Endodermal cell (in vitro differentiated cells): ENCODE measurements at regions not wholly inside any gene's neighbourhood (a gene's known extent, or its start where the extent isn't known, plus 50 kb on each side); places are given as distances from the start of the nearest gene placed in this dataset.

ENCODE experiments used
- DNase-seq: peaks from one replicate; pipeline ENCODE4 v3.0.0-alpha.2; 2017
- H3K27ac ChIP-seq: 2 replicates; pipeline ENCODE4 v1.5.1; 2013; ENCODE audit warnings: mild to moderate bottlenecking, low read depth, low read length, moderate library complexity
- H3K27me3 ChIP-seq: 2 replicates; pipeline ENCODE4 v1.6.1; 2013; ENCODE audit warnings: mild to moderate bottlenecking, low read length, moderate library complexity; ENCODE audit not compliant: insufficient read depth, control insufficient read depth, poor library complexity, severe bottlenecking
- H3K36me3 ChIP-seq: 2 replicates; pipeline ENCODE4 v1.7.0; 2013; ENCODE audit warnings: mild to moderate bottlenecking, low read length, moderate library complexity; ENCODE audit not compliant: control insufficient read depth, insufficient read depth
- H3K4me1 ChIP-seq: one replicate; pipeline ENCODE4 v1.7.0; 2013; ENCODE audit warnings: low read length; ENCODE audit not compliant: control insufficient read depth, insufficient read depth
- H3K4me3 ChIP-seq: 2 replicates; pipeline ENCODE4 v1.5.1; 2013; ENCODE audit warnings: mild to moderate bottlenecking, low read length, moderate library complexity
- H3K9ac ChIP-seq: 2 replicates; pipeline ENCODE4 v1.6.1; 2013; ENCODE audit warnings: mild to moderate bottlenecking, low read length, moderate library complexity; ENCODE audit not compliant: poor library complexity, severe bottlenecking; ENCODE audit errors: extremely low read depth
- H3K9me3 ChIP-seq: 2 replicates; pipeline ENCODE4 v1.6.1; 2013; ENCODE audit warnings: mild to moderate bottlenecking, low read length, moderate library complexity; ENCODE audit not compliant: control insufficient read depth
- H3K27ac Mint-ChIP-seq: 2 replicates; pipeline ENCODE4 v1.8.0; 2020; ENCODE audit warnings: mixed read lengths
- H3K27me3 Mint-ChIP-seq: 2 replicates; pipeline ENCODE4 v1.8.0; 2021; ENCODE audit warnings: mild to moderate bottlenecking, mixed read lengths; ENCODE audit not compliant: insufficient read depth
- H3K36me3 Mint-ChIP-seq: 2 replicates; pipeline ENCODE4 v1.8.0; 2020; ENCODE audit warnings: low read depth, mixed read lengths
- H3K4me1 Mint-ChIP-seq: 2 replicates; pipeline ENCODE4 v1.8.0; 2020; ENCODE audit warnings: mixed read lengths
- H3K4me3 Mint-ChIP-seq: 2 replicates; pipeline ENCODE4 v1.8.0; 2020; ENCODE audit warnings: mild to moderate bottlenecking, moderate library complexity, mixed read lengths
- H3K9me3 Mint-ChIP-seq: 2 replicates; pipeline ENCODE4 v1.8.0; 2020; ENCODE audit warnings: mild to moderate bottlenecking, mixed read lengths
- CTCF ChIP-seq: fragments of 200-600 bp; sonication (generic); conservative IDR thresholded peaks from 2 replicates; pipeline ENCODE4 v1.5.0; 2021; ENCODE audit warnings: antibody characterized with exemption, mild to moderate bottlenecking
- WGBS, 2 experiments: methylation state at CpG; one replicate each; pipeline versions ENCODE4 v1.1.5 to v1.1.7; 2013; ENCODE audit warnings: missing lambda C conversion rate in 2 of 2, mixed read lengths in 1 of 2; ENCODE audit not compliant: insufficient coverage in 1 of 2, insufficient read length in 1 of 2; 5-methylcytosine and 5-hydroxymethylcytosine counted together

- H3K36me3 Mint-ChIP-seq = no peaks in the 10 kb centered on the region
- Histone ChIP-seq H3K36me3 (no peaks in the 10 kb centered on the region), H3K4me1 (no peaks in the 10 kb centered on the region), H3K9me3 (no peaks in the 10 kb centered on the region), H3K9ac (no peak overlapping the region), H3K4me3 (no peak overlapping the region), H3K27ac (no peak overlapping the region), H3K27me3 (no peaks in the 10 kb centered on the region)
- no peaks in the 10 kb centered on the region for H3K27me3 Mint-ChIP-seq
- WGBS, 2 experiments = 87 to 94% methylated on average over 2 of the region's 3 CpGs
- TF ChIP-seq CTCF = no peak
- H3K9me3 Mint-ChIP-seq = no peaks in the 10 kb centered on the region
- H3K4me3 Mint-ChIP-seq = no peak overlapping the region
- DNase-seq = no peak
- H3K4me1 Mint-ChIP-seq = no peaks in the 10 kb centered on the region
- H3K27ac Mint-ChIP-seq = no peak overlapping the region
These were observed 291.0 kb downstream of the COL12A1 start for GRCh38 chr6:74914888-74915287.

- peak; percentile 43 for DNase-seq
These were observed 293.6 kb downstream of the COL12A1 start for GRCh38 chr6:74912234-74912633.

GRCh38 chr6:74902846-74903245 is 303.0 kb downstream of the COL12A1 start:
- peaks cover 37% of the 10 kb centered on the region for H3K9me3 Mint-ChIP-seq
- H3K36me3 Mint-ChIP-seq = no peaks in the 10 kb centered on the region
- Histone ChIP-seq H3K27me3 (no peaks in the 10 kb centered on the region), H3K9me3 (peaks cover 5% of the 10 kb centered on the region), H3K9ac (no peak overlapping the region), H3K36me3 (no peaks in the 10 kb centered on the region), H3K4me3 (no peak overlapping the region), H3K27ac (no peak overlapping the region), H3K4me1 (no peaks in the 10 kb centered on the region)
- no peaks in the 10 kb centered on the region for H3K4me1 Mint-ChIP-seq
- DNase-seq = no peak
- no peak overlapping the region for H3K27ac Mint-ChIP-seq
- no peak overlapping the region for H3K4me3 Mint-ChIP-seq
- 88% methylated on average over 2 of the region's 2 CpGs; no CpG with 5 or more reads in 1 of the 2 experiments for WGBS, 2 experiments
- peaks cover 6% of the 10 kb centered on the region for H3K27me3 Mint-ChIP-seq
- no peak for TF ChIP-seq CTCF

More at GRCh38 chr6:74912234-74912633, 293.6 kb downstream of the COL12A1 start:
- no peak for TF ChIP-seq CTCF
- H3K4me1 ChIP-seq = no peaks in the 10 kb centered on the region
- Mint-ChIP-seq H3K4me3 (no peak overlapping the region), H3K4me1 (no peaks in the 10 kb centered on the region), H3K9me3 (no peaks in the 10 kb centered on the region), H3K36me3 (no peaks in the 10 kb centered on the region), H3K27me3 (no peaks in the 10 kb centered on the region), H3K27ac (no peak overlapping the region)
- no peaks in the 10 kb centered on the region for H3K36me3 ChIP-seq
- 82 to 83% methylated on average over 1 to 3 of the region's 3 CpGs for WGBS, 2 experiments
- no peak overlapping the region for H3K27ac ChIP-seq
- H3K9ac ChIP-seq = no peak overlapping the region
- H3K9me3 ChIP-seq = no peaks in the 10 kb centered on the region
- H3K4me3 ChIP-seq = no peak overlapping the region
- H3K27me3 ChIP-seq = no peaks in the 10 kb centered on the region
